Right lung (tissue), 2 donors: ENCODE measurements at regions not wholly inside any gene's neighbourhood (a gene's known extent, or its start where the extent isn't known, plus 50 kb on each side); places are given as distances from the start of the nearest gene placed in this dataset.
A peak's percentile ranks its signal among the peaks of the same experiment; 100 is the strongest.
"Not testable (repeated sequence)": the region's sequence is repeated elsewhere in the genome, so short reads cannot be mapped to it uniquely, and the experiment has no call there.

Experiments used
- DNase-seq, 2 donors: peaks; one replicate each; pipeline ENCODE4 v3.0.0-alpha.2; 2013

DNA sequence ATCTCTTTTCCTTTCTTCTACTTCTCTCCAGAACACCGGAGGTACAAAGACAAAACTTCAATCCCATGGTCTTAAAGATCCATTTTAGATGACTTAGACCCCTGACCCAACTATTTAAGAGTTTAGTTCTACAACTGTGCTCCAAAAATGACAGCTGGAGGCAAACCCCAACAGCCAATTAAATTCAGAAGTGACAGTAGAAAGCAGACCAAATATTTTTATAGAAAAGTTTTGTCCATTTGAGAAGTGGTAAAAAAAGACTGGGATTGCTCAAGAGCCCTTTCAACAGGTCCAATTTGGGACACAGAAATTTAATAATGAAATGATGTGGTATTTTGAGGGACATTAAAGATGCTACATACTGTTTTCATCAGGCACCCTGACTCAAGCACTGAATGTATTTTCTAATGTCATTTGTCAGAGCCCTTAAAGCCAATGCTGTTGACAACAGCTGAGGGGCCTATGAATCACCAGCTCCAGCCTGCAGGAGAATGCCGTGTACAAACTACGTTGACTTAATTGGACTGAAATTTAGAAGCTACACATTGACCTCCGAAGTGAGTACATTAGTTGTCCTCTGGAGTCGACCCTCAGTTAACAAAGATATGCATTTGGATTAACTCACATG lies 147.5 kb upstream of the PIK3R1 start:
- peak; percentile 16 to 43 for DNase-seq

DNA sequence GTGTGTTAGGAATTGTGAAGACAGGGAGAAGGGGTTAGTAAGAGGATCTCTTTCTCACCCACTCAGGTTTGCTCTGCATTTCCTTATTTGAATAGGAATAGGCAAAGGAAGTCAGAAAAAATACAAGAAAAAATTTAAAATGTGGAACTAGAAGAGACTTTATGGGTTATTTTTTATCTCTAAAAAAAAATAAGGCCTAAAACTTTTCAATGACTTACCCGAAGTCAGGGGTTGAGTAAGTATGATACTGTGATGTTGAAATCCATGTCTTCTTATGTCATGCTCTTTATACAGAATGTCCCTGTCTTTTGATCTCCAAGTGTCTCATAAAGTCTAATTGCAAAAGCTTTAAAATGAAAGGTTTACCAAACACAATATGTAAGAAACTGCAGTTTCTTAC lies 148.3 kb upstream of the PIK3R1 start:
- DNase-seq: no peak

DNA sequence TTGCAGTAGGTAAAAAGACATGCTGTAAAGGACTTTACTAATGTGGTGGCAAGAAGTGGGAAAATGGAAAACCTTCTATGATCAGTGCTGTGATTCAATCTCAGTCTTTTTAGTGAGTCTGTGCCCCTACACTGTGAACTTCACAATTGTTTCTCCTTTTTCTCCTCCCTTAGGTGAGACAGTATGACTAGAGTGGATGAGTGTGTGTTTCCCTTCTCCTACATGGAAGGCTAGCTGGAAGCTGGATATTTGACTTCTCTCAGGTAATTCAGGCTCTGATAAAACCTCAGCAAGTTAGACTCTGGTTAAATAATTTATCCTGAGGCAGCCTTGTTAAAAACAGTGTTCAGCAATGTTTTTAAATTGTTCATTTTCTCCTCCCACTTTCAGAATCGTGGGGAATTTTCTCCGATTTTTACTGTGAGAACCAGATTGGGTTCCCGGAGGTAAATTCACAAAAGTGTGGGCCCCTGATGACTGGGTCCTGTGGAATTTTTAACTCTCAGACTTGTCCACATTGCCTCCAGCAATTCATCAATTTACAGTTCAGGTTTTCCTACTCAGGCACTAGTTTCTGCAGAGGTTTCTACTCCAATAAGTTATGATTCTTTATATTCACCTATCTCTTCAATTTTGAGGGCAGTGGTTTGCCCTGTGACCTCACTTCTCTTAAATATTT lies 149.1 kb upstream of the PIK3R1 start:
- DNase-seq: no peak

DNA sequence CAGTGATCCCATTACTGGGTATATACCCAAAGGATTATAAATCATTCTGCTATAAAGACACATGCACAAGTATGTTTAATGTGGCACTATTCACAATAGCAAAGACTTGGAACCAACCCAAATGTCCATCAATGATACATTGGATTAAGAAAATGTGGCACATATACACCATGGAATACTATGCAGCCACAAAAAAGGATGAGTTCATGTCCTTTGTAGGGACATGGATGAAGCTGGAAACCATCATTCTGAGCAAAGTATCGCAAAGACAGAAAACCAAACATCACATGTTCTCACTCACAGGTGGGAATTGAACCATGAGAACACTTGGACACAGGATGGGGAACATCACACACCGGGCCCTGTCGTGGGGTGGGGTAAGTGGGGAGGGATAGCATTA lies 150.2 kb upstream of the PIK3R1 start:
- not testable (repeated sequence) for DNase-seq

DNA sequence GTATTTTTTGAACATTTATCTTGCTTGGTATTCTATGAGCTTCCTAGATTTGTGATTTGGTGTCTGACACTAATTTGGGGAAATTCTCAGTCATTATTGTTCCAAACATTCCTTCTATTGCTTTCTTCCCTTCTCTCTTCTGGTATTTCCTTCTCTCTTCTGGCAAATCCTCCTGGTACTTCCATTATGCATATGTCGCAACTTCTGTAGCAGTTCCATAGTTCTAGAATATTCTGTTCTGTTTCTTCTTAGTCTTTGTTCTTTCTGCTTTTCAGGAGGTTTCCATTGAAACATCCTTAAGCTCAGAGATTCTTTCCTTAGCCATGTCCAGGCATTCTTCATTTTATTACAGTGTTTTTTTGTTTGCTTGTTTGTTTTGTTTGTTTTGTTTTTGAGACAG lies 155.2 kb upstream of the PIK3R1 start:
- no peak for DNase-seq

DNA sequence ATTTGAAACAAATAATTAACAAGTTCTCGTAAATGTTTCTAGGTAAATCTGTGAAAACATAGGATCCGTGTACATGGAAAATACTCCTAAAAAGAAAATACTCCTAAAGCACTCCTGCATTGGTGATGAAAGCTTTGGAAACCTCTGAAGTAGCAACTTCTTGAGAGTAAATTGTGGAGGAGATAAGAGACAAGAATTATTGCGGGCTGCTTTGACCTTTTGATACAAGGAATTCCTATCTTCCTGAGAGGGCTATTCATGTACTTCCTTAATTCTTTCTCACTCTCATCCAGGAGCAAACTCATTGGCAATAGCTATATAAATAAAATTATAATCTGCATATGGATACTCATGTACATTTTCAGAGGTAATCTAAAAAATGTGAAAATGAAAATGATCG lies 158.4 kb upstream of the PIK3R1 start:
- no peak for DNase-seq

DNA sequence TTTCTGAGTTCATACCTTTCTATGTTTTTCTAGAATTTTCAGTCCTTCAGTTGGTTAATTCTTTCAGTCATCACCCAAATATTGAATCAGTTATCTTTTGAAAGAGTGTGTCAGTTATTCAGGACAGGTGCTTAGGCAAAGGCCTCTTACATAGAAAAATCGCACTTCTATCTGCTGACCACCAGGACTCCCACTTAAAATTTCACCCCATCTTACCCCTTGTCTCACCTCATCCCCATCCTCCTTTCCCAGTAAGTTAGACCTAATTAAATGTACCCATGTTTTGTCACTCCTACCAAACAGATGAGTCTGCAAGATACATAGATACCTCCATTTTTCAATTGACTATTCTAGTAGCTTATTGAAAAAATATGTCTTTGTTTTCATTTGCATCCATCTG lies 159.9 kb upstream of the PIK3R1 start:
- DNase-seq: no peak

DNA sequence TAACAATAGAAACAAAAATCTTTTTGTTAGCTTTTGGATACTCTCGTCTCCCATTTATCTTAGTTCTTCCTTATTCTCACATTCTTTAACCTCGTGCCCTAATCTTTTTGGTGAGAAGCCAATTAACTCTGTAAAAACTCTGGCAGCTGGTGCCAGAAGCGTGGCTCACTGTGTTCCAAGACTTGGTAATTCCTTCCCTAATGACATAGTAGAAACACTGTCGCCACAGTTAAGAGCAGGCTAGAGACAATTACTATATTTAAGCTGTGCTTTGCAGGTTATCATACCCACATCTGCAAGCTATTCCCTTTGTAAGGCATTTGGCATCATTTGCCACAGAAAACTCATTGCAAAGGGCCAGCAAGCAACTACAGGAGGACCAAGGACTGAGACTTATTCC lies 160.9 kb upstream of the PIK3R1 start:
- no peak for DNase-seq

DNA sequence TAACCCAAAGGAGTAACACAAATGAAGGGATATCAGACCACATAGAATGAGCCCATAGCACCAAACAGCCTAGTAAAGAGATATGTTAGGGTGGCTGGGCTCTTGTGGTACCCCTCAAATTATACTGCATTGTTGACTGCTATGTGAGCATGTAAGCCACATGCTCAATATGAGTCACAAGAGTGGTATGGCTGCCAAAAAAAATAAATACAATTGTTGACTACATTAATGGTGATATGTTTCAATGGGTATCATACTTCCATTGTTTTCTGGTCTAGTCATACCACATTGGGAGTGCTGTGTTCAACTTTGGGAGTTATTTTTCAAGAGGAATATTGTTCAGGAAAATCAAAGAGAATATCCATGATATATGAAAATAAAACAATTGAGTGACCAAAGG lies 162.4 kb upstream of the PIK3R1 start:
- DNase-seq: no peak

DNA sequence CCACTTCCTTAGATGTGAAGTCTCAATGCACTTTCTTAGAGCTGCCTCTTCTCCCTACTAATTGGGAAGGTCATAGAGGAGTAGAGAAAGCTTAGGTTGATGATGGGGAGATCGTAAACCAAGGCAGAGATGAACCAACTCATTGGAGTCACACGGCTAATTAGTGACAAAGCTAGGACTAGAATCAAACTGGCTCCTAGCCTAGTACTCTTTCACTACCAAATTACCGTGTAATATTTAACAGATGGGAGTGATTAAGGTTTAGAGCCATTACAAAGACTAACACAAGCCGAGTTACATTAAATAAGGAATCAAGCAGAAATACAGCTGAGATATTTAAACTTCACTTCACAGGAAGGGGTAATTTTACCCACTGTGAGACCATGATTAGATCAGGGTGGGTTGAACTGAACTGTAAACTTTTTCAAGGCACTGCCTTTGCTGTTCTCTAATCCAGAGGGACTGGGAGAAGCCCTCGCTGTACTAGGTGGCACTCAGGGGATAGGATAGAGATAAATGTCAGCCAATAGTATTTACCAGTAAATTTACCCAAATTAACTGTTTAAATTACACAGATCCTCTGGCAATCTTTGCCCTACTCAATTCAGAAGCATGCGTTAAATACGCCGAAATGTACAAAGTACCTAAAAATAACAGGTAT lies 166.4 kb upstream of the PIK3R1 start:
- no peak for DNase-seq

DNA sequence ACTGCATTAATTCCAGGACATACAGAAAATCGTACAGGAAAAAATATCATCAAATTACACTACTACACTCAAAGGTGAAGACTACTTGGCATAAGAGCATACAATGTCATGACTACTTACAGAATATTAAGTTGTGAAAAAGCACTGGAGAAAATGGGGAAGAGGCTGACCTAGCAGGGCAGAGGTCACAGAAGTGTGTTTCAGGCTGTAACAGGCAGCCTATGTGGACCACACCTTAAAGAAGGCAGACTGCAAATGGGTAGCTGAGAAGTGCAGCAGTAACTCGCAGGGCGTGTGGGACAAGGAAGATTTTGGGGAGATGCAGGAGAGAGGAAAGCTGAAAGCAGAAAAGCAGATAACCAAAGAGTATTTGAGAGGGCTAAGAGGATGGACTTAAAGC lies 167.0 kb upstream of the PIK3R1 start:
- DNase-seq: no peak

DNA sequence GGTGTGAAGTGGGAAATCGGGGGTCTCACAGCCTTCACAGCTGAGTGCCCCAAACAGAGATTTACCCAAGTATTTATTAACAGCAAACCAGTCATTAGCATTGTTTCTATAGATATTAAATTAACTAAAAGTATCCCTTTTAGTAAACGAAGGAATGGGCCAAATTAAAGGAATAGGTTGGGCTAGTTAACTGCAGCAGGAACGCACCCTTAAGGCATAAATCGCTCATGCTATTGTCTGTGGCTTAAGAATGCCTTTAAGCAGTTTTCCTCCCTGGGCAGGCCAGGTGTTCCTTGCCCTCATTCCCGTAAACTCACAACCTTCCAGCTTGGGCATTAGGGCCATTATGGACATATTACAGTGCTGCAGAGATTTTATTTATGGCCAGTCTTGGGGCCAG lies 167.5 kb upstream of the PIK3R1 start:
- not testable (repeated sequence) for DNase-seq

DNA sequence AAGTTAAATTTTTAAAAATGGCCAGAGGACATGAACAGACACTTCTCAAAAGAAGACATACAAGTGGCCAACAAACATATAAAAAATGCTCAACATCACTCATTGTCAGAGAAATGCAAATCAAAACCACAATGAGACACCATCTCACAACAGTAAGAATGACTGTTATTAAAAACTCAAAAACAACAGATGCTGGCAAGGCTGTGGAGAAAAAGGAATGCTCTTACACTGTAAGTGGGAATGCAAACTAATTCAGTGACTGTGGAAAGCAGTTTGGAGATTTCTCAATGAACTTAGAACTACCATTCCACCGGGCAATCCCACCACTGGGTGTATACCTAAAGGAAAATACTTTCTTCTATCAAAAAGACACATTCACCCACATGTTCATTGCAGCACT lies 168.5 kb upstream of the PIK3R1 start:
- no peak for DNase-seq

DNA sequence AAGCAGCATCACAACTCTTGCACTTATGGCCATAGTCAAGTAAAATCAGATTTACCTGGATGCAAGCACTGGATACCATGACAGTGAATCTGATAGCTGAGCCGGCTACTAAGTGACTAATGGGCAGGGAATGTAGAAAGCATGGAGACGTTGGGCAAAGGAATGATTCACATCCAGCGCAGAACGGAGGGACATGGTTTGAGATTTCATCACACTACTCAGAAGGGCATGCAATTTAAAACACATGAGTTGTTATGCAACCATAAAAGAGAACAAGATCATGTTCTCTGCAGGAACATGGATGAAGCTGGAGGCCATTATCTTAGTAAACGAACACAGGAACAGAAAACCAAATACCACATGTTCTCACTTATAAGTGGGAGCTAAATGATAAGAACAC lies 169.1 kb upstream of the PIK3R1 start:
- DNase-seq: no peak

DNA sequence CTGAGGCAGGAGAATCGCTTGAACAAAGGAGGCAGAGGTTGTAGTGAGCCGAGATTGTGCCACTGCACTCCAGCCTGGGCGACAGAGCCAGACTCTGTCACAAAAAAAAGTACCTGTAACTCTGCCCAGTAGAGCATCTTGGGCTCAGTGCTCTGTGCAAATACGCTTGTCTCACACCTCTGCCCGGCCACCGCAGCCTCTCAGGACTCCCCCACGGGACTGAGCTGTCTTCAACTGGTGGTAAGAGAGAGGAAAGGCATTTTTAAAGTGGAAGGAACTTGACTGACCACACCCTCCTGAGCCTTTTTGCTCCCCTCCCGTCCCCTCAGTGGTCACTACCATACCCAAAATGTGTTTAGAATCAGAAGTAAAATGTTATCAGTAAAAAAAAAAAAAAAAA lies 174.3 kb upstream of the PIK3R1 start:
- no peak for DNase-seq

DNA sequence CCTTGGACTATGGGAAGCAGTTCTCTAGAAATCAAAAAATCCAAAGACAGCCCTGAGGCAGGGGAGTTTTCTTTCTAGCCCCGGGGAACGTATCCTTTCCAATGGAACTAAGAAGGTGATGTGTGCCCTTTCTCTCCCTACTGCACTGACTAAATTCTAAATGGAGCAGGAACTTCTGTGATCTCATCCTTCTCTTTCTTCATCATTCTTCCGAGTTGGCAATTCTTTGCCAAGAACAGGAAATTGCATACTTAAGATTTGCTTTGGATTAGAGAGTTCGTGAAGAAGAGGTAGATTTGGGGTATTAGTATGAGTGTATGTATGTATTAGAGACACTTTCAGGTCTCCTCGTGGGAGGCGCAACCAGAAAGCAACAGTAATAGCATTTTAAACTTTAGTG lies 178.0 kb upstream of the PIK3R1 start:
- DNase-seq: no peak

DNA sequence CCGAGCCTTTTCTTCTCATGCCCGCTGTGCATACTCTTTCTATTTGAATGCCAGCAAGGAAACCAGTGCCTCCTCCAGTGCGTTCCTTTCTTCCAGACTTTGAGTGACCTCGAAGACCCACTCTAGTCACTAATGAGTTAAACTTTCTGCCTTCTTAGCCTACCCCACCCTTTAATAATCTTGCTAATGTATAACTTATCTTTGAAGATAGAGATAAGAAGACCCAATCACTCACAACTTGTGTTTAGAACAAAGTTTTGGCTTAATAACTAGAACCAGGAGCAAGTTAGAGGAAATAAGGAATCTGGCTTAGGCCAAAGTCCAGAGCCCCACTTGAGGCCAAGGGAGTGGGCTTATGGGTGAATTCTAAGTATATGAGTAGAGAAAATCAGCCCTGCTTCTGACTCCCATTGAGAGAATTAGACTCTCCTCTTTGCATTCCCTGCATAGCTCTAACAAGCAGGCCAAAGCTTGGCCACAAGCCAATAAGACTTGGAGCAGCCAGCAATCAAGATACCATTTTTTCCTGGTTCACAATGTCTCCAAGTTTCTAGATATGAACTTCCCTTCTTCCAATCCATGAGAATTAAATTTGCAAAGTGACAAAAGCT lies 181.5 kb upstream of the PIK3R1 start:
- peak; percentile 51 to 54 for DNase-seq

DNA sequence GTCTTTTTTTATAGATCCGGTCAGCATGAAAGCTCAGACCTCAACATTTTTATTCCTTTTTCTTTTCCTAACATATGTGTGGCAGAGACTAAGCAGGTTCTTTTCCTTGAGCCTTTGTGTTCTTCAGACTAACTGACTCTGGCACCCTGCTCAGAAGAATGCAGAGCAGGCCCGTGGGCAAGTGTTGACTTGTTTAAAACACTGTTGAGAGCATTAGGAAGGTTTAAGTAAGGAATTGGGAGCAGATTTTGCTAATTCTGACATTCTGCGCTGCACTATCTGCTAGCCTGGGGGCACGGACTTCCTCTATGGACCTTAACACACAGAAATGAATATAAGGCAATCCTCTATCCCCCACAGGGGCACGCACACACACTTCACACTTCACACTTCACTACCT lies 182.5 kb upstream of the PIK3R1 start:
- no peak for DNase-seq

DNA sequence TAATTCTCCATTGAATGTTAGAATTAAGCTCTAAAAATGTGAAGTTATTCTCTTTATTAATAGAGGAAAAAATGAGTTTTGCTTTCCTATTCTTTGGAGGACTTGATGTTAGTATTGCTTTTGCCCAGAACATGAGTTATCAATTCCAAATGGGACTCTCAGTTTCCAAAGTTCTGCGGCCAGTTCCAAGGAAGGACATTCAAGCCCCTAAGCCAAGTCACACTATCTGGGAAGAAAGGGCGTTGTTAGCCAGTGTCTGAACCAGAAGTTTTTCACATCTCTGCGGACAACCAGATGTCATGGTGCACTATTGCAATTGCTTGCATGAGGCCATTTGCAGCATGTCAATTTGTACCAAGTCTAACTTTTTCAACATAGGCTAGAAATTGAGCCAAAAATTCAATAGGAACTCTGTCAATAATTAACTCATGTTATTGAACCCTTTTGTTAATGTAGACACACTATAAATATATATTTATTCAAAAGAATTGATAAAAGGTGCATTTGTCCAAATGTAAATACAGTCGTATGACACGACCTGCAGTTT lies 183.3 kb upstream of the PIK3R1 start:
- no peak for DNase-seq

DNA sequence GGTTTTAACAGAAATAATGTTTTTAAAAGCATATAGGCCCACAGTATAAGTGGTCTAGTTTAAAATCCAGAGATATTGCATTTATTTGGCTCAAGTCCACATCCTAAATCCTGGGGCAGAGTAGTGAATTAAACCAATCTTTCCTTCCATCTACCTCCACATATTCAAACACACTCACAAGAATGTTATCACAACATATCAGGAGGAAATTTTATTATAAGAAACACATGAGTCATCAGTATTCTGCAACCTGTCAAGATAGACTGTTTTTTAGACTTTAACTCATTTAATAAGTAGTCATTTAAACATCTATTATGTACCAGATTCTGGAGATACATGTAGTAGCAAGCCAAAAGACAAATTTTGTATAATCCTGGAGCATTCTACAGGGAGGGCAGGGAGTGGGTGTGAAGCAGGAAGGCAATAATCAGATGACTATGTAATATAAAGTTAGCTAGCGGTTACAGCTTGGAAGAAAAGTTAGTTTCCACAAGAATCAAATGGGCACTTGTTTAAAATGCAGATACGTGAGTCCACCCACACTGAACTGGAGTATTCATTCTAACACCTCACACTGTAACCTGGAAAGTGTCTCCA lies 187.3 kb upstream of the PIK3R1 start:
- no peak for DNase-seq

DNA sequence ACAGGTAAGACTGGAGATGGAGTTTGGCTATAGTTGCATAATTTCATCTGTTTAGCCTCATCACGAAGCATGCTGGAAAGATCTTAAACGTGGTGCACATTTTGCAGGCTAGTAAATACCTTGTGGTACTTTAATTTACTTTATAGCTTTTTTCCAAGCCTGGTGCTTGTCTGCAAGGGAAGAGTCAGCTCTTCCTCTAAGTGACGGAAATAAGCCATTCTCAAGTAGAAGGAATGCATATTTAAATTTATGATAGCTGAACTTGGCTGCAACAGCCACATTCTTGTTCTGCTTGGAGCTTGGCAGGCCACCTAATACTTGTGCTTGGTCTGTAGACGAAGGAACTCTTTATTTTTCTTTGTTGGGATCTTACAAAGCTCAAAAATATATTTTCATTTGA lies 188.0 kb upstream of the PIK3R1 start:
- peak in 1 of 2 donors; percentile 39 for DNase-seq
